HEK293 (cell line): ENCODE measurements at regions not wholly inside any gene's neighbourhood (a gene's known extent, or its start where the extent isn't known, plus 50 kb on each side); places are given as distances from the start of the nearest gene placed in this dataset.

Source experiments
- CTCF ChIA-PET: fragments of 350-600 bp; formaldehyde crosslinking; extraction: SDS; loops from one replicate; lab custom pipeline; 2021; ENCODE audit warnings: antibody characterized with exemption; lab: Yijun Ruan, JAX
- POLR2A ChIA-PET: fragments of 300-600 bp; formaldehyde crosslinking; extraction: SDS; loops from one replicate; lab custom pipeline; 2020; ENCODE audit warnings: antibody characterized with exemption, inconsistent platforms; lab: Yijun Ruan, JAX
- H3K27ac ChIP-seq: fragments of 200-500 bp; sonication (Bioruptor generic); 2 replicates; pipeline ENCODE4 v1.5.1; 2014; ENCODE audit warnings: low read depth, low read length, control low read depth, inconsistent platforms; ENCODE audit errors: extremely low read depth
- H3K36me3 ChIP-seq, 2 experiments: fragments of 200-500 bp in 1 of 2; sonication (Bioruptor generic) in 1 of 2; 1 replicate in 1 of 2; 2 replicates in 1 of 2; pipeline ENCODE4 v1.5.1; 2014 to 2017; ENCODE audit warnings: inconsistent platforms in 2 of 2, low read length in 2 of 2; ENCODE audit not compliant: control insufficient read depth in 2 of 2, insufficient read depth in 1 of 2
- H3K4me1 ChIP-seq: fragments of 200-500 bp; sonication (Bioruptor generic); 2 replicates; pipeline ENCODE4 v1.5.1; 2014; ENCODE audit warnings: mild to moderate bottlenecking, low read length, inconsistent platforms; ENCODE audit not compliant: control insufficient read depth, insufficient read depth
- H3K4me3 ChIP-seq: 2 replicates; pipeline ENCODE4 v1.5.1; 2011; ENCODE audit warnings: low read depth, mild to moderate bottlenecking, control low read depth, low read length, moderate library complexity
- H3K9me3 ChIP-seq: fragments of 200-500 bp; sonication (Bioruptor generic); 2 replicates; pipeline ENCODE4 v1.5.1; 2014; ENCODE audit warnings: low read depth, low read length, inconsistent platforms; ENCODE audit not compliant: control insufficient read depth, insufficient read depth
- HOXC10 ChIP-seq: sonication (generic); formaldehyde crosslinking; IDR thresholded peaks from 2 replicates; pipeline ENCODE4 v1.8.1; 2023; ENCODE audit warnings: mild to moderate bottlenecking, missing genetic modification reagents
- OVOL3 ChIP-seq: fragments of 450-650 bp; formaldehyde crosslinking; IDR thresholded peaks from 2 replicates; pipeline ENCODE4 v1.5.1; 2016; ENCODE audit warnings: missing biosample characterization, missing genetic modification characterization
- SP2 ChIP-seq: fragments of 450-650 bp; formaldehyde crosslinking; IDR thresholded peaks from 2 replicates; pipeline ENCODE4 v1.5.1; 2016; ENCODE audit warnings: missing biosample characterization, missing genetic modification characterization
- TCF7L2 ChIP-seq: IDR thresholded peaks from 2 replicates; pipeline ENCODE4 v1.6.1; 2011; ENCODE audit warnings: low read depth, mild to moderate bottlenecking, inconsistent platforms, low read length, moderate library complexity, borderline replicate concordance
- WT1 ChIP-seq: fragments of 450-650 bp; formaldehyde crosslinking; IDR thresholded peaks from 2 replicates; pipeline ENCODE4 v1.5.1; 2016; ENCODE audit warnings: missing biosample characterization, missing genetic modification characterization
- YY1 ChIP-seq: fragments of 450-650 bp; formaldehyde crosslinking; IDR thresholded peaks from 2 replicates; pipeline ENCODE4 v1.5.1; 2018; ENCODE audit warnings: missing biosample characterization, missing genetic modification characterization
- ZEB2 ChIP-seq: fragments of 450-650 bp; formaldehyde crosslinking; IDR thresholded peaks from 2 replicates; pipeline ENCODE4 v1.5.1; 2016; ENCODE audit warnings: missing biosample characterization, missing genetic modification characterization
- ZFHX2 ChIP-seq: fragments of 450-650 bp; formaldehyde crosslinking; conservative IDR thresholded peaks from 2 replicates; pipeline ENCODE4 v1.5.1; 2016; ENCODE audit warnings: missing biosample characterization, missing genetic modification characterization
- ZFP3 ChIP-seq: fragments of 450-650 bp; formaldehyde crosslinking; IDR thresholded peaks from 2 replicates; pipeline ENCODE4 v1.5.1; 2016; ENCODE audit warnings: low read depth, missing biosample characterization, missing genetic modification characterization
- ZNF169 ChIP-seq: fragments of 450-650 bp; formaldehyde crosslinking; IDR thresholded peaks from 2 replicates; pipeline ENCODE4 v1.5.1; 2016; ENCODE audit warnings: missing biosample characterization, missing genetic modification characterization
- ZNF248 ChIP-seq: fragments of 450-650 bp; formaldehyde crosslinking; IDR thresholded peaks from 2 replicates; pipeline ENCODE4 v1.5.1; 2017; ENCODE audit warnings: missing biosample characterization, missing genetic modification characterization
- ZNF311 ChIP-seq: fragments of 450-650 bp; formaldehyde crosslinking; IDR thresholded peaks from 2 replicates; pipeline ENCODE4 v1.5.1; 2017; ENCODE audit warnings: missing biosample characterization, missing genetic modification characterization, borderline replicate concordance
- ZNF433 ChIP-seq: fragments of 450-650 bp; formaldehyde crosslinking; IDR thresholded peaks from 2 replicates; pipeline ENCODE4 v1.5.1; 2016; ENCODE audit warnings: missing biosample characterization, missing genetic modification characterization, low read depth
- ZNF48 ChIP-seq: fragments of 450-650 bp; formaldehyde crosslinking; IDR thresholded peaks from 2 replicates; pipeline ENCODE4 v1.5.1; 2016; ENCODE audit warnings: missing biosample characterization, missing genetic modification characterization
- ZNF560 ChIP-seq: fragments of 450-650 bp; formaldehyde crosslinking; IDR thresholded peaks from 2 replicates; pipeline ENCODE4 v1.5.1; 2017; ENCODE audit warnings: missing biosample characterization, missing genetic modification characterization, borderline replicate concordance
- ZNF623 ChIP-seq: fragments of 450-650 bp; formaldehyde crosslinking; IDR thresholded peaks from 2 replicates; pipeline ENCODE4 v1.5.1; 2016; ENCODE audit warnings: missing biosample characterization, missing genetic modification characterization
- ZNF707 ChIP-seq: fragments of 450-650 bp; formaldehyde crosslinking; IDR thresholded peaks from 2 replicates; pipeline ENCODE4 v1.5.1; 2016; ENCODE audit warnings: missing biosample characterization, missing genetic modification characterization
- ZNF776 ChIP-seq: fragments of 450-650 bp; formaldehyde crosslinking; IDR thresholded peaks from 2 replicates; pipeline ENCODE4 v1.5.0; 2017; ENCODE audit warnings: missing biosample characterization, missing genetic modification characterization, borderline replicate concordance
- ZNF785 ChIP-seq: fragments of 450-650 bp; formaldehyde crosslinking; IDR thresholded peaks from 2 replicates; pipeline ENCODE4 v1.5.1; 2016; ENCODE audit warnings: missing biosample characterization, missing genetic modification characterization
- ZSCAN16 ChIP-seq: fragments of 450-650 bp; formaldehyde crosslinking; IDR thresholded peaks from 2 replicates; pipeline ENCODE4 v1.5.1; 2016; ENCODE audit warnings: missing biosample characterization, missing genetic modification characterization
- TF ChIP-seq, protein P1 (sequence below): fragments of 450-650 bp; formaldehyde crosslinking; IDR thresholded peaks from 2 replicates; pipeline ENCODE4; 2016; ENCODE audit warnings: missing biosample characterization, missing genetic modification characterization
- TF ChIP-seq, protein P2 (sequence below): fragments of 450-650 bp; formaldehyde crosslinking; IDR thresholded peaks from 2 replicates; pipeline ENCODE4 v1.5.1; 2016; ENCODE audit warnings: missing biosample characterization, missing genetic modification characterization, borderline replicate concordance
- TF ChIP-seq, protein P3 (sequence below): fragments of 450-650 bp; formaldehyde crosslinking; IDR thresholded peaks from 2 replicates; pipeline ENCODE4 v1.5.0; 2017; ENCODE audit warnings: missing biosample characterization, missing genetic modification characterization, borderline replicate concordance
- TF ChIP-seq, protein P4 (sequence below): fragments of 450-650 bp; formaldehyde crosslinking; IDR thresholded peaks from 2 replicates; pipeline ENCODE4 v1.5.1; 2016; ENCODE audit warnings: missing biosample characterization, missing genetic modification characterization
- TF ChIP-seq, protein P5 (sequence below): fragments of 450-650 bp; formaldehyde crosslinking; IDR thresholded peaks from 2 replicates; pipeline ENCODE4 v1.5.1; 2016; ENCODE audit warnings: missing biosample characterization, missing genetic modification characterization

- no peak overlapping the region for H3K4me3 ChIP-seq
Observed at GRCh38 chr20:11182720-11183119, 508.9 kb upstream of the JAG1 start.

DNA sequence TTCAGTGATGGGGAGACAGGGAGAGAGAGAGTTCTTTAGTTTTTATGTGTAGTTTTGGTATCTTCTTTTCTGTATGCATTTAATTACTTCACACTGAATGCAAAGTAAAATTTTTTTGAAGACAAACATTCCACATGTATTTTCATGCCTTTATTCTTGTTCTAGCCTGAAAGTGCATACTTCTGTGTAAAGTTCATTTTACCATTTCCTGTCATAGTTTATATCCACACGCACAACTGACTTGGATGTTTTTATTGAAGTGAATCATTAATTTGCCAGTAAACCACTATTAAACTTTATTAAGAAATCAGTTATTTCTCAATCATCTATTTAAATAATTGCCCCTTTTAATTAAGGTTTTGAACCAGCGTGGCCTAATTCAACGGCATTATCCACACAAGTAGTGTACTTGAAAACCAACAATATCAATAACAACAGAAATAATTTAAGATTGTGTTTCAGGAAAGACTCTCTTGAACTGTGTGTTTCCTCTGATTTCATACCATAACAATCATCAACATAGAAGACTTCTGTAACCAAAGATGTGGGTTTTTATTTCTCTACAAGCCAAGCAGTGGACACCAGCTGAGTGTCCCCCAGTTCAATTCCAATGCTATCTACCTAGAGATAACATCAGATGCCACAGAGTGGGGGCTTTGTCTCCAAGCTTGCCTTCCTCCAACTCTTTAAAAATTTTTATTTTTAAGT, 512.7 kb upstream of the JAG1 start:
- no peaks in the 10 kb centered on the region for H3K4me1 ChIP-seq
- H3K9me3 ChIP-seq = no peaks in the 10 kb centered on the region
- H3K4me3 ChIP-seq = no peak overlapping the region
- ChIA-PET POLR2A (no interaction called here), CTCF (no interaction called here)
- no peak overlapping the region for H3K27ac ChIP-seq
- no peaks in the 10 kb centered on the region for H3K36me3 ChIP-seq
- TF ChIP-seq ZFHX2 (tag by site-specific recombination) = no peak
- TF ChIP-seq, protein P1, sequence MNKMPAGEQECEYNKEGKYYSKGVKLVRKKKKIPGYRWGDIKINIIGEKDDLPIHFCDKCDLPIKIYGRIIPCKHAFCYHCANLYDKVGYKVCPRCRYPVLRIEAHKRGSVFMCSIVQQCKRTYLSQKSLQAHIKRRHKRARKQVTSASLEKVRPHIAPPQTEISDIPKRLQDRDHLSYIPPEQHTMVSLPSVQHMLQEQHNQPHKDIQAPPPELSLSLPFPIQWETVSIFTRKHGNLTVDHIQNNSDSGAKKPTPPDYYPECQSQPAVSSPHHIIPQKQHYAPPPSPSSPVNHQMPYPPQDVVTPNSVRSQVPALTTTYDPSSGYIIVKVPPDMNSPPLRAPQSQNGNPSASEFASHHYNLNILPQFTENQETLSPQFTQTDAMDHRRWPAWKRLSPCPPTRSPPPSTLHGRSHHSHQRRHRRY (tag by site-specific recombination) = no peak
- TF ChIP-seq ZNF169 (tag by site-specific recombination) = no peak
- no peak for TF ChIP-seq ZNF433 (tag by site-specific recombination)
- TF ChIP-seq, protein P2, sequence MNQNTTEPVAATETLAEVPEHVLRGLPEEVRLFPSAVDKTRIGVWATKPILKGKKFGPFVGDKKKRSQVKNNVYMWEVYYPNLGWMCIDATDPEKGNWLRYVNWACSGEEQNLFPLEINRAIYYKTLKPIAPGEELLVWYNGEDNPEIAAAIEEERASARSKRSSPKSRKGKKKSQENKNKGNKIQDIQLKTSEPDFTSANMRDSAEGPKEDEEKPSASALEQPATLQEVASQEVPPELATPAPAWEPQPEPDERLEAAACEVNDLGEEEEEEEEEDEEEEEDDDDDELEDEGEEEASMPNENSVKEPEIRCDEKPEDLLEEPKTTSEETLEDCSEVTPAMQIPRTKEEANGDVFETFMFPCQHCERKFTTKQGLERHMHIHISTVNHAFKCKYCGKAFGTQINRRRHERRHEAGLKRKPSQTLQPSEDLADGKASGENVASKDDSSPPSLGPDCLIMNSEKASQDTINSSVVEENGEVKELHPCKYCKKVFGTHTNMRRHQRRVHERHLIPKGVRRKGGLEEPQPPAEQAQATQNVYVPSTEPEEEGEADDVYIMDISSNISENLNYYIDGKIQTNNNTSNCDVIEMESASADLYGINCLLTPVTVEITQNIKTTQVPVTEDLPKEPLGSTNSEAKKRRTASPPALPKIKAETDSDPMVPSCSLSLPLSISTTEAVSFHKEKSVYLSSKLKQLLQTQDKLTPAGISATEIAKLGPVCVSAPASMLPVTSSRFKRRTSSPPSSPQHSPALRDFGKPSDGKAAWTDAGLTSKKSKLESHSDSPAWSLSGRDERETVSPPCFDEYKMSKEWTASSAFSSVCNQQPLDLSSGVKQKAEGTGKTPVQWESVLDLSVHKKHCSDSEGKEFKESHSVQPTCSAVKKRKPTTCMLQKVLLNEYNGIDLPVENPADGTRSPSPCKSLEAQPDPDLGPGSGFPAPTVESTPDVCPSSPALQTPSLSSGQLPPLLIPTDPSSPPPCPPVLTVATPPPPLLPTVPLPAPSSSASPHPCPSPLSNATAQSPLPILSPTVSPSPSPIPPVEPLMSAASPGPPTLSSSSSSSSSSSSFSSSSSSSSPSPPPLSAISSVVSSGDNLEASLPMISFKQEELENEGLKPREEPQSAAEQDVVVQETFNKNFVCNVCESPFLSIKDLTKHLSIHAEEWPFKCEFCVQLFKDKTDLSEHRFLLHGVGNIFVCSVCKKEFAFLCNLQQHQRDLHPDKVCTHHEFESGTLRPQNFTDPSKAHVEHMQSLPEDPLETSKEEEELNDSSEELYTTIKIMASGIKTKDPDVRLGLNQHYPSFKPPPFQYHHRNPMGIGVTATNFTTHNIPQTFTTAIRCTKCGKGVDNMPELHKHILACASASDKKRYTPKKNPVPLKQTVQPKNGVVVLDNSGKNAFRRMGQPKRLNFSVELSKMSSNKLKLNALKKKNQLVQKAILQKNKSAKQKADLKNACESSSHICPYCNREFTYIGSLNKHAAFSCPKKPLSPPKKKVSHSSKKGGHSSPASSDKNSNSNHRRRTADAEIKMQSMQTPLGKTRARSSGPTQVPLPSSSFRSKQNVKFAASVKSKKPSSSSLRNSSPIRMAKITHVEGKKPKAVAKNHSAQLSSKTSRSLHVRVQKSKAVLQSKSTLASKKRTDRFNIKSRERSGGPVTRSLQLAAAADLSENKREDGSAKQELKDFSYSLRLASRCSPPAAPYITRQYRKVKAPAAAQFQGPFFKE (tag by site-specific recombination) = no peak
- TF ChIP-seq ZNF785 = no peak

More at GRCh38 chr20:11182720-11183119, 508.9 kb upstream of the JAG1 start:
- no peaks in the 10 kb centered on the region for H3K9me3 ChIP-seq
- no peaks in the 10 kb centered on the region for H3K36me3 ChIP-seq
- no peak for TF ChIP-seq OVOL3 (tag by site-specific recombination)
- TF ChIP-seq, protein P1 (tag by site-specific recombination) = no peak
- TF ChIP-seq WT1 (tag by site-specific recombination) = no peak
- TF ChIP-seq ZSCAN16 (tag by site-specific recombination) = no peak
- no peak for TF ChIP-seq HOXC10 (CRISPR knock-in tag)
- TF ChIP-seq SP2 = no peak
- no peak for TF ChIP-seq ZNF560 (tag by site-specific recombination)
- no peak for TF ChIP-seq ZNF311 (tag by site-specific recombination)
- no peak for TF ChIP-seq ZNF776 (tag by site-specific recombination)
- TF ChIP-seq ZNF48 = no peak
- TF ChIP-seq, protein P3, sequence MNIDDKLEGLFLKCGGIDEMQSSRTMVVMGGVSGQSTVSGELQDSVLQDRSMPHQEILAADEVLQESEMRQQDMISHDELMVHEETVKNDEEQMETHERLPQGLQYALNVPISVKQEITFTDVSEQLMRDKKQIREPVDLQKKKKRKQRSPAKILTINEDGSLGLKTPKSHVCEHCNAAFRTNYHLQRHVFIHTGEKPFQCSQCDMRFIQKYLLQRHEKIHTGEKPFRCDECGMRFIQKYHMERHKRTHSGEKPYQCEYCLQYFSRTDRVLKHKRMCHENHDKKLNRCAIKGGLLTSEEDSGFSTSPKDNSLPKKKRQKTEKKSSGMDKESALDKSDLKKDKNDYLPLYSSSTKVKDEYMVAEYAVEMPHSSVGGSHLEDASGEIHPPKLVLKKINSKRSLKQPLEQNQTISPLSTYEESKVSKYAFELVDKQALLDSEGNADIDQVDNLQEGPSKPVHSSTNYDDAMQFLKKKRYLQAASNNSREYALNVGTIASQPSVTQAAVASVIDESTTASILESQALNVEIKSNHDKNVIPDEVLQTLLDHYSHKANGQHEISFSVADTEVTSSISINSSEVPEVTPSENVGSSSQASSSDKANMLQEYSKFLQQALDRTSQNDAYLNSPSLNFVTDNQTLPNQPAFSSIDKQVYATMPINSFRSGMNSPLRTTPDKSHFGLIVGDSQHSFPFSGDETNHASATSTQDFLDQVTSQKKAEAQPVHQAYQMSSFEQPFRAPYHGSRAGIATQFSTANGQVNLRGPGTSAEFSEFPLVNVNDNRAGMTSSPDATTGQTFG = no peak
- TF ChIP-seq TCF7L2 = no peak
- TF ChIP-seq ZNF707 (tag by site-specific recombination) = no peak
- TF ChIP-seq ZNF248 (tag by site-specific recombination) = no peak
- no peak for TF ChIP-seq ZEB2 (tag by site-specific recombination)
- TF ChIP-seq, protein P4, sequence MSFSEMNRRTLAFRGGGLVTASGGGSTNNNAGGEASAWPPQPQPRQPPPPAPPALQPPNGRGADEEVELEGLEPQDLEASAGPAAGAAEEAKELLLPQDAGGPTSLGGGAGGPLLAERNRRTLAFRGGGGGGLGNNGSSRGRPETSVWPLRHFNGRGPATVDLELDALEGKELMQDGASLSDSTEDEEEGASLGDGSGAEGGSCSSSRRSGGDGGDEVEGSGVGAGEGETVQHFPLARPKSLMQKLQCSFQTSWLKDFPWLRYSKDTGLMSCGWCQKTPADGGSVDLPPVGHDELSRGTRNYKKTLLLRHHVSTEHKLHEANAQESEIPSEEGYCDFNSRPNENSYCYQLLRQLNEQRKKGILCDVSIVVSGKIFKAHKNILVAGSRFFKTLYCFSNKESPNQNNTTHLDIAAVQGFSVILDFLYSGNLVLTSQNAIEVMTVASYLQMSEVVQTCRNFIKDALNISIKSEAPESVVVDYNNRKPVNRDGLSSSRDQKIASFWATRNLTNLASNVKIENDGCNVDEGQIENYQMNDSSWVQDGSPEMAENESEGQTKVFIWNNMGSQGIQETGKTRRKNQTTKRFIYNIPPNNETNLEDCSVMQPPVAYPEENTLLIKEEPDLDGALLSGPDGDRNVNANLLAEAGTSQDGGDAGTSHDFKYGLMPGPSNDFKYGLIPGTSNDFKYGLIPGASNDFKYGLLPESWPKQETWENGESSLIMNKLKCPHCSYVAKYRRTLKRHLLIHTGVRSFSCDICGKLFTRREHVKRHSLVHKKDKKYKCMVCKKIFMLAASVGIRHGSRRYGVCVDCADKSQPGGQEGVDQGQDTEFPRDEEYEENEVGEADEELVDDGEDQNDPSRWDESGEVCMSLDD (tag by site-specific recombination) = no peak
- TF ChIP-seq ZFP3 (tag by site-specific recombination) = no peak
- TF ChIP-seq, protein P5, sequence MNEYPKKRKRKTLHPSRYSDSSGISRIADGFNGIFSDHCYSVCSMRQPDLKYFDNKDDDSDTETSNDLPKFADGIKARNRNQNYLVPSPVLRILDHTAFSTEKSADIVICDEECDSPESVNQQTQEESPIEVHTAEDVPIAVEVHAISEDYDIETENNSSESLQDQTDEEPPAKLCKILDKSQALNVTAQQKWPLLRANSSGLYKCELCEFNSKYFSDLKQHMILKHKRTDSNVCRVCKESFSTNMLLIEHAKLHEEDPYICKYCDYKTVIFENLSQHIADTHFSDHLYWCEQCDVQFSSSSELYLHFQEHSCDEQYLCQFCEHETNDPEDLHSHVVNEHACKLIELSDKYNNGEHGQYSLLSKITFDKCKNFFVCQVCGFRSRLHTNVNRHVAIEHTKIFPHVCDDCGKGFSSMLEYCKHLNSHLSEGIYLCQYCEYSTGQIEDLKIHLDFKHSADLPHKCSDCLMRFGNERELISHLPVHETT (tag by site-specific recombination) = no peak
- no peak for TF ChIP-seq ZNF623 (tag by site-specific recombination)
- no peak for TF ChIP-seq YY1 (tag by site-specific recombination)
- H3K4me1 ChIP-seq = no peaks in the 10 kb centered on the region
- POLR2A ChIA-PET = no interaction called here
- no peak overlapping the region for H3K27ac ChIP-seq
- CTCF ChIA-PET = interaction anchor here (0.6 kb wide), 2 partner anchors 32 to 55 kb away, joined by 3 read pairs; no protein-coding TSS in a partner anchor
